ENCODE measurements at regions not wholly inside any gene's neighbourhood (a gene's known extent, or its start where the extent isn't known, plus 50 kb on each side); places are given as distances from the start of the nearest gene placed in this dataset.

GRCh38 chr5:102138243-102138653, 157.8 kb downstream of the SLCO4C1 start (continued):
- TF ChIP-seq TFE3 (CRISPR knock-in tag; IDR thresholded peaks at IDR 0.05): no peak
- no peak for TF ChIP-seq MYC (CRISPR knock-in tag; IDR thresholded peaks at IDR 0.05; ENCODE audit: borderline replicate concordance)
- TF ChIP-seq ZNF740 (CRISPR knock-in tag; IDR thresholded peaks at IDR 0.05): no peak
- TF ChIP-seq ZNF17 (CRISPR knock-in tag; IDR thresholded peaks at IDR 0.05): no peak
- no peak for TF ChIP-seq STAT5B (CRISPR knock-in tag; IDR thresholded peaks at IDR 0.05)
- TF ChIP-seq ZFX (CRISPR knock-in tag; IDR thresholded peaks at IDR 0.05; ENCODE audit: low read depth): 0 out of 2 replicates have a peak, but pooled peaks have one; percentile 34
- no peak for TF ChIP-seq ZNF775 (CRISPR knock-in tag; IDR thresholded peaks at IDR 0.05; ENCODE audit: borderline replicate concordance)
- TF ChIP-seq SMAD9 (CRISPR knock-in tag; IDR thresholded peaks at IDR 0.05): no peak
- TF ChIP-seq WIZ (CRISPR knock-in tag; IDR thresholded peaks at IDR 0.05): no peak
- no peak for TF ChIP-seq ZC3H4 (CRISPR knock-in tag; IDR thresholded peaks at IDR 0.05; ENCODE audit: borderline replicate concordance)
- no peak for TF ChIP-seq FOXA1 (IDR thresholded peaks at IDR 0.05)
- peak; percentile 71 for TF ChIP-seq FOXA1 (CRISPR knock-in tag; IDR thresholded peaks at IDR 0.05)
- no peak for TF ChIP-seq ARNT (IDR thresholded peaks at IDR 0.05)
- TF ChIP-seq ESRRA (CRISPR knock-in tag; IDR thresholded peaks at IDR 0.05; ENCODE audit: low read depth): no peak
- TF ChIP-seq NR2F6 (IDR thresholded peaks at IDR 0.05): peak; percentile 63
- TF ChIP-seq NR2F6 (CRISPR knock-in tag; IDR thresholded peaks at IDR 0.05): peak; percentile 57; the same call in 1 of the 2 replicates
- TF ChIP-seq IKZF5 (CRISPR knock-in tag; IDR thresholded peaks at IDR 0.05): peak; percentile 64; the same call in 1 of the 2 replicates
- 0 out of 2 replicates have a peak, but pooled peaks have one; percentile 22 for TF ChIP-seq ZNF607 (CRISPR knock-in tag; IDR thresholded peaks at IDR 0.05; ENCODE audit: borderline replicate concordance)
- no peak for TF ChIP-seq ZNF280D (CRISPR knock-in tag; IDR thresholded peaks at IDR 0.05)
- no peak for TF ChIP-seq USF2 (IDR thresholded peaks at IDR 0.05; ENCODE audit: low read depth, low read length)
- TF ChIP-seq USF2 (CRISPR knock-in tag; IDR thresholded peaks at IDR 0.05; ENCODE audit: borderline replicate concordance): no peak
- TF ChIP-seq ZSCAN20 (CRISPR knock-in tag; IDR thresholded peaks at IDR 0.05; ENCODE audit: borderline replicate concordance): no peak
- no peak for TF ChIP-seq FOXP1 (IDR thresholded peaks at IDR 0.05)
- peak; percentile 51; the same call in 1 of the 2 replicates for TF ChIP-seq FOXP1 (CRISPR knock-in tag; IDR thresholded peaks at IDR 0.05)
- TF ChIP-seq SMC3 (IDR thresholded peaks at IDR 0.05; ENCODE audit: low read length): 0 out of 2 replicates have a peak, but pooled peaks have one; percentile 1
- no peak for TF ChIP-seq ZNF333 (CRISPR knock-in tag; IDR thresholded peaks at IDR 0.05; ENCODE audit: borderline replicate concordance)
